EH (cell line): ENCODE measurements at regions not wholly inside any gene's neighbourhood (a gene's known extent, or its start where the extent isn't known, plus 50 kb on each side); places are given as distances from the start of the nearest gene placed in this dataset.
"Not testable (repeated sequence)": the region's sequence is repeated elsewhere in the genome, so short reads cannot be mapped to it uniquely, and the experiment has no call there.

Experiments used
- DNase-seq: peaks from one replicate; pipeline ENCODE4 v3.0.0-alpha.2; 2015; ENCODE audit warnings: low read depth

DNA sequence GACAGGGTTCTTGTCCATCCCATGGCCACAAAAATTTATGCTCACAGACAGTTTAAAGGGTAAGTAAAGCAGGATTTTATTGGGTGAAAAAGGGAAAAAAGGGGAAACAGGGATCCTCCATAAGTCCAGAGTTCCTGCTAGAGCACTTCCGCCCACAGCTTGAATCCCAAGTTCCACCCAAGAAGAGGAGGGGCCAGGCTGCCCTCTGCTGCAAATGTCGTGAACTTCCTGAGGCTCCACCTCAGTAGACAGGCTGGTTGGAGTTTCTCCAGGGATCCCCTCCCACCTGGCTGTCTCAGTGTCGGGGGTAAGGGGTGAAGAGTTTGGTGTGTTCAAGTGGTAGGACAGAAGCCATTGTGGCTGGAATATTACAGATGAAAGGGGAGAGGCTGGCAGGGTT lies 275.0 kb upstream of the SGCD start:
- DNase-seq, result no peak

- no peak for DNase-seq
These were observed 274.3 kb upstream of the SGCD start for GRCh38 chr5:156052656-156053055.

- DNase-seq, result no peak
These were observed 273.9 kb upstream of the SGCD start for GRCh38 chr5:156053056-156053455.

DNA sequence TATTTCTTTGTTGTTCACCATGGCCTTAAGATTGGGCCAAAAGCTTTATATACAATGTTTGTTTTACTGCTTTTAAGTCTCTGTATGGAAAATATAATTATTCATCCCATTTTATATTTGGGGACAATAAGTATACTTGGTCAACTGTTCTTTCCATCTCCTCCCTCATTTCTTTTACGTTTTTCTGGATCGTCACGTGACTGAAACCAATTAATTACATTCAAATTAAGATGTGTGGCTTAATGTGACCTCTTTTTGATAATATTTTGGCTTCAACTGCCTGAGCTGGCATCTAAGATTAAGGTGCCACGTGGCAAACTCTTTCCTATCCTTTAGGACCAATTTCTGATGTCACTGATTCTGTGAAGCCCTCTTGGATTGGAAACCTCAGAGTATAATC lies 250.1 kb upstream of the SGCD start:
- no peak for DNase-seq

GRCh38 chr5:156087577-156088110 lies 239.3 kb upstream of the SGCD start:
- DNase-seq, result no peak

DNA sequence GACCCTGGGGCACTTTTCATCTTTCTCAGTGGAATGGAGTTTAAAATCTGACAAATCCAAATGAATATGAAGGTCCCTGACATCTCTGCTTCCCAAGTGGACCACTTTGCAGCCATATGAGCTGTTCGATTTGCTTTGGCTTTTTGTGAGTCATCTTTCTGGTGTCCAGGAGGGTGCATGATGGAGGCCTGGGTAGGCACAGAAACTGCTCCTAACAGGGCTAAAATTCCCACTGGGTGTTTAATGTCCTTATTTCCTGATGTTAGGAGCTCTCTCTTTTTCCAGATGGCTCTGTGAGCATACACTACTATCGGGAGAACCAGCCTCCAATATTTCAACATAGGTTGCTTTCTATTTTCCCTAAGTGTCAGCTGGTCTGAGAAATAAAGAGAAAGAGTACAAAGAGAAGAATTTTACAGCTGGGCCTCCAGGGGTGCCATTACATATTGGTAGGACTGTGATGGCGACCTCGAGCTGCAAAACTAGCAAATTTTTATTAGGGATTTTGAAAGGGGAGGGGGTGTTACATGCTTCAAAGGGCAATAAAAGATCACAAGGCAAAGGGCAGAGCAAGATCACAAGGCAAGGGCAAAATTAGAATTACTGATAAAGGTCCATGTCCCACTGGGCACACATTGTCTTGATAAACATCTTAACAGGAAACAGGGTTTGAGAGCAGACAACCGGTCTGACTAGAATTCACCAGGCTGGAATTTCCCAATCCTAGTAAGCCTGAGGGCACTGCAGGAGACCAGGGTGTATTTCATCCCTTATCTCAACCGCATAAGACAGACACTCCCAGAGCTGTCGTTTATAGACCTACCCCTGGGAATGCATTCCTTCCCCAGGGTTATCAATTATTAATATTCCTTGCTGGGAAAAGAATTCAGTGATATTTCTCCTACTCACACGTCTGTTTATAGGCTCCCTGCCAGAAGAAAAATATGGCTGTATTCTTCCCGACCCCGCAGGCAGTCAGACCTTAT lies 236.7 kb upstream of the SGCD start:
- not testable (repeated sequence) for DNase-seq

DNA sequence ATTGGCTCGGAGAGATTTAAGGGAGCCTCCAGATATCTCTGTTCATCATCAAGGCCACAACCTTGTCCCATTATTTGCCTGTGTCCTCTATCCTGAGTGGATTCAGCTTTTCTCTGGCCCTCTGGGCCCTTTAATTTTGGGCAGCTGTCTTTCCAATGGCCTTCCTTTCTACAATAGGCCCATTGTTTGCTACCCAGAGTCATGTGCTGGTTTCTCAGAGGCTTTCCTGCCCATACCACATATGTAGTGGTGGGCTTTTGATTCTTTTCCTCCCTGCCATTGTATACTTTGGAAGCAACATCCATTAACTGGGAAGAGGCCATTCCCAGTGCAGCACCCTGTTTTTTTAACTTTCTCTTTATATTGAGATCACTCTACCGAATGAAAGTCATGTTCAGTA lies 233.9 kb upstream of the SGCD start:
- no peak for DNase-seq

- DNase-seq, result peak; percentile 29
These were observed 233.0 kb upstream of the SGCD start for GRCh38 chr5:156094001-156094400.

GRCh38 chr5:156095709-156096241 lies 231.2 kb upstream of the SGCD start:
- DNase-seq, result no peak

- DNase-seq, result peak; percentile 65
These were observed 230.7 kb upstream of the SGCD start for GRCh38 chr5:156096259-156096658.

DNA sequence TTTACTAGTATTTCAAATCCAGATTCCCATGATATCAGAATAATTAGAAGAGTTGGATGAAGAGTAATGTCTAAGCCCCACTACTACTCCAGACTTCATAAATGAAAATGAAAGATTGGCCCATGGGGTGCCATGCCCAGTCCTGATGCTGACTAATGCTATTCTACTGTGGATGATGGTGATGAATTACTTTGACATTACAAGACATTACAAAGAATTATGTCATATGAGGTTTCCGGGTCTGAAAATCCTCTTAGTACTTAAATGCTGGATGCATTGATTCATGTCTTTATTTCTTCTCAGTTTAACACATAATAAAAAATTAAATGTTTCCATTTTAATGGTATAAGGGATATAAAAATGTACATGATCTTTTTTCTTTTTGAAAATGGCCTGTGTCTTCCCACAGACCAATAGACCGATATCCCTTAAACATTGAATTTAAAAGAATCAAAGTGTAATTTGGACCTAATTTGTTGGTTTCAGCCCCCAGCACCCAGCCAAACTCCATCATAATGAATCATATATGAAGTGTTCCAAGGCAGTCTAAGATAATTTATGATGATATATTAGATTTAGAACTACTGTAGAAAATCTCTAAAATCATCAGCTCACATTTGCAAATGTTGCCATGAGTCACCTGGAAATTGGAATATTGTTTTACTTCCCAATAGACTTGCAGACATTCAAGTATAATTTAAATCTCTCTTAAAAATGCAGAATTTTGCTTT lies 223.6 kb upstream of the SGCD start:
- DNase-seq, result no peak

GRCh38 chr5:156109317-156110023 lies 217.5 kb upstream of the SGCD start:
- no peak for DNase-seq

- no peak for DNase-seq
These were observed 207.3 kb upstream of the SGCD start for GRCh38 chr5:156119692-156120091.

GRCh38 chr5:156120777-156121176 lies 206.2 kb upstream of the SGCD start:
- DNase-seq, result peak; percentile 34

DNA sequence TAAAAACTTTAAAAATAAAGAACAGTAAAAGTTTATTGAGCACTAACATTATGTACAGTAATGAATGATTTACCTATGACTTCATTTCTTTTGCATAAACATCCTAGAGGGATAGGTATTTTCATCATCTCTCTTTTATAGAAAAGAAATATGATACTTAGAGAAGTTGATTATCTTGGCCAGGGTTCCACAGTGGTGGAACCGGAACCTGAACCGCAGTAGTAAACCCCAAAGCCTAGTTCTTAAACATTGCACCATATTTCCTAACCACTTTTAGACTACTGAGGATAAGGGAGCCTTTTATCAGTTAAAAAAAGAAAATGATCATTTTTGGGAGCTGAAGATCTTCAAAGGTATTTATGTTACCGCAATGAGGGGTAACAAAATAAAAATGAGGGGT lies 205.7 kb upstream of the SGCD start:
- DNase-seq, result peak; percentile 31

- DNase-seq, result peak; percentile 18
These were observed 205.1 kb upstream of the SGCD start for GRCh38 chr5:156121882-156122281.

DNA sequence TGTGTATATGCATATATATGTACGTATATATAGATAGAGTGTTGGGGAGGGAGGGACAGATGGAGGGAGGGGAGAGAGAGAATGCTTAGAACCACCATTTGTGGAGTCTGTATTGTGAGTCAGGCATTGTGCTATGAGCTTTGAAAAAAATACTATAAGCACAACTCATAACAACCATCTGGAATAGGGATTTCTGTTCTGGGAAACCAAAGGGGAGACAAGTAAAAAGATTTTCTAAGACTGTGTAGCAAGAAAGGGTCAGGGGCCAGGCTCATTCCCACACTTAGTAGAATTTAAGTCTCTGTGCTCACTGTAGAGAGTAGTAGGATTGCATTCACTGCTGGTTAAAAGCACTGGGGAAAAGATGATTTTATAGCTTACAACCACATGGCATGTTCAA lies 202.3 kb upstream of the SGCD start:
- DNase-seq, result peak; percentile 24

- DNase-seq, result no peak
These were observed 201.8 kb upstream of the SGCD start for GRCh38 chr5:156125118-156125517.

DNA sequence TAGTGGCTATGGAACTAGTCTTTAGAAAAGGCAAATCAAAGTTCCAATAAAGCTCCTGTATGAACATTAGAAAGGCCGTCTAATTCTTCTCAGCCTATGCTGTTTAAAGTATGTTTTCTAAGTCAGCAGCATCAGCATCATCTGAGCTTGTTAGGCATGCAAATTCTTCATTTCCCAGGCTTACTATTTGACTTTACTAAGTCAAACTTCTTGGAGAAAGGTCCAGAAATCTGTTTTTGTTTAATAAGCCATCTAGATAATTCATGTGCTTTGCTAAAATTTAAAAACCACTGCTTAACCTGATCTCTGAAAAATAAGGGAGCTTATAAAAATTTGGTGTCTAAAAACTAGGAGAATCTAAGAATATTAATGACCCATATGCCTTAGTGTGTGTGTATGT lies 200.2 kb upstream of the SGCD start:
- DNase-seq, result no peak

- DNase-seq, result no peak
These were observed 198.9 kb upstream of the SGCD start for GRCh38 chr5:156128026-156128425.

- peak; percentile 3 for DNase-seq
These were observed 192.7 kb upstream of the SGCD start for GRCh38 chr5:156134216-156134615.

- DNase-seq, result no peak
These were observed 191.4 kb upstream of the SGCD start for GRCh38 chr5:156135531-156135930.
